ENCODE measurements at regions not wholly inside any gene's neighbourhood (a gene's known extent, or its start where the extent isn't known, plus 50 kb on each side); places are given as distances from the start of the nearest gene placed in this dataset.

DNA sequence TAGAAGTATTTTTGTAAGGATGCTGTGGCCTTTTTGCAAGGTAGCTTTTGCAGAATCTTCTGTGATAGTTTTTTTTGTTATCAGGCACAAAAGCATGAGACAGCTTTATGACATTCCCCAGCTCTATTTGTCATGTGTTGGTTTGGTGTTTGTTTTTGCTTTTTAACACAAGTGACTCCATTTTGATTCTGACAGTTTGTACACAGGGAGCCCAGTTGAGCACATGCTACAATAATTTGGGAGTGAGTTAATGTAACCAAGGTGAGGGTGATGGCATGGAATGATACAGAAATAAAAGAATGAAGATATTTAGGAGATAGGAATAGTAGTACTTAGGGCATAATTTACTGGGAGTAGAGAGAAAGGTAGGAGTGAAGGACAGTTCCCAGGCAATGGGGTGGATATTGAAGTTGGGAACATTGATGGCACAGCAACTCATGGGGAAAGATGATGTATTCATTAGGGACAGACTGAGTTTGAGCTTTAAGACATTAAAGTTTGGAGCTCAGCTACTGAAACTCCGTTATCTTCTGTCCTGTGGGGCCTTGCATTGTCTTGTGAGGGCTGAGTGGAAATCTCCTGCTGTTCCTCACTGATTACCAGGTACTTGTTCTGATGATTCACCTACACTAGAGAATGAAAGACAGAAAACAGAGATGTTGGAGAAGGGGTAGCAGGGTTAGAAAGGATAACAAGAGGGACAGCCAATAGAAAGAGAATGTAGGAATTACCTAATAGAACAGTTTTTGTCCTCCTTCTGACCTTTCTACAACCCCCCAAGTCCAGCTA is 88.3 kb upstream of the CCDC112 start (continued):
- TF ChIP-seq, protein P1, sequence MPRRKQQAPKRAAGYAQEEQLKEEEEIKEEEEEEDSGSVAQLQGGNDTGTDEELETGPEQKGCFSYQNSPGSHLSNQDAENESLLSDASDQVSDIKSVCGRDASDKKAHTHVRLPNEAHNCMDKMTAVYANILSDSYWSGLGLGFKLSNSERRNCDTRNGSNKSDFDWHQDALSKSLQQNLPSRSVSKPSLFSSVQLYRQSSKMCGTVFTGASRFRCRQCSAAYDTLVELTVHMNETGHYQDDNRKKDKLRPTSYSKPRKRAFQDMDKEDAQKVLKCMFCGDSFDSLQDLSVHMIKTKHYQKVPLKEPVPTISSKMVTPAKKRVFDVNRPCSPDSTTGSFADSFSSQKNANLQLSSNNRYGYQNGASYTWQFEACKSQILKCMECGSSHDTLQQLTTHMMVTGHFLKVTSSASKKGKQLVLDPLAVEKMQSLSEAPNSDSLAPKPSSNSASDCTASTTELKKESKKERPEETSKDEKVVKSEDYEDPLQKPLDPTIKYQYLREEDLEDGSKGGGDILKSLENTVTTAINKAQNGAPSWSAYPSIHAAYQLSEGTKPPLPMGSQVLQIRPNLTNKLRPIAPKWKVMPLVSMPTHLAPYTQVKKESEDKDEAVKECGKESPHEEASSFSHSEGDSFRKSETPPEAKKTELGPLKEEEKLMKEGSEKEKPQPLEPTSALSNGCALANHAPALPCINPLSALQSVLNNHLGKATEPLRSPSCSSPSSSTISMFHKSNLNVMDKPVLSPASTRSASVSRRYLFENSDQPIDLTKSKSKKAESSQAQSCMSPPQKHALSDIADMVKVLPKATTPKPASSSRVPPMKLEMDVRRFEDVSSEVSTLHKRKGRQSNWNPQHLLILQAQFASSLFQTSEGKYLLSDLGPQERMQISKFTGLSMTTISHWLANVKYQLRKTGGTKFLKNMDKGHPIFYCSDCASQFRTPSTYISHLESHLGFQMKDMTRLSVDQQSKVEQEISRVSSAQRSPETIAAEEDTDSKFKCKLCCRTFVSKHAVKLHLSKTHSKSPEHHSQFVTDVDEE (CRISPR knock-in tag; IDR thresholded peaks at IDR 0.05), result no peak
- TF ChIP-seq TCF4 (CRISPR knock-in tag; IDR thresholded peaks at IDR 0.05; ENCODE audit: borderline replicate concordance) (no peak), RARB (CRISPR knock-in tag; IDR thresholded peaks at IDR 0.05) (no peak)

DNA sequence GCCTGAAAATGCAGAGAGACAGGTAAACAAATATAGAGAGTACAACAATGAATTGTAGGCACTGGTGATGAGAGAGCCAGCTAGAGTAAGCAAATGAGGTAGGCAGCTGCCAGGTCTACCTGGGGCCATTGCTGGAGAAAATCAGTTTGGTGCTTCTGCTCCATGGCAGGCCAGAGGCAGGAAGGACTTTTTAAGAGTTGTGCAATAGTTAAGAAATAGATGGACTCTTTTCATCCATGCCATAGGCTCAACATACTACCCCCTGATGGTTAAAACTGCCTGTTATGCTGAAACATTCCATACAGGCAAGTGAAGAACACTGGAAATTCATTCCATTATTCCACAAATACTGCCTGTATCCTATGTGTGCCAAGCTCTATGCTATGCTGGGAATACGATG is 86.5 kb upstream of the CCDC112 start:
- TF ChIP-seq TOX (CRISPR knock-in tag; IDR thresholded peaks at IDR 0.05; ENCODE audit: borderline replicate concordance), result no peak
- no peak for TF ChIP-seq ZNF70 (CRISPR knock-in tag; IDR thresholded peaks at IDR 0.05)
- TF ChIP-seq SNAI2 (CRISPR knock-in tag; IDR thresholded peaks at IDR 0.05), result no peak
- TF ChIP-seq CSDC2 (CRISPR knock-in tag; IDR thresholded peaks at IDR 0.05), result no peak
- TF ChIP-seq OSR1 (CRISPR knock-in tag; IDR thresholded peaks at IDR 0.05), result no peak
- no peak for TF ChIP-seq ZC3H10 (CRISPR knock-in tag; IDR thresholded peaks at IDR 0.05)
- TF ChIP-seq BACH2 (CRISPR knock-in tag; IDR thresholded peaks at IDR 0.05; ENCODE audit: borderline replicate concordance), result no peak
- TF ChIP-seq, protein P1 (CRISPR knock-in tag; IDR thresholded peaks at IDR 0.05), result no peak
- no peak for TF ChIP-seq ZNF8 (CRISPR knock-in tag; IDR thresholded peaks at IDR 0.05)
- TF ChIP-seq ARNTL (CRISPR knock-in tag; IDR thresholded peaks at IDR 0.05; ENCODE audit: borderline replicate concordance, low read depth), result no peak
- ATAC-seq, result no peak

DNA sequence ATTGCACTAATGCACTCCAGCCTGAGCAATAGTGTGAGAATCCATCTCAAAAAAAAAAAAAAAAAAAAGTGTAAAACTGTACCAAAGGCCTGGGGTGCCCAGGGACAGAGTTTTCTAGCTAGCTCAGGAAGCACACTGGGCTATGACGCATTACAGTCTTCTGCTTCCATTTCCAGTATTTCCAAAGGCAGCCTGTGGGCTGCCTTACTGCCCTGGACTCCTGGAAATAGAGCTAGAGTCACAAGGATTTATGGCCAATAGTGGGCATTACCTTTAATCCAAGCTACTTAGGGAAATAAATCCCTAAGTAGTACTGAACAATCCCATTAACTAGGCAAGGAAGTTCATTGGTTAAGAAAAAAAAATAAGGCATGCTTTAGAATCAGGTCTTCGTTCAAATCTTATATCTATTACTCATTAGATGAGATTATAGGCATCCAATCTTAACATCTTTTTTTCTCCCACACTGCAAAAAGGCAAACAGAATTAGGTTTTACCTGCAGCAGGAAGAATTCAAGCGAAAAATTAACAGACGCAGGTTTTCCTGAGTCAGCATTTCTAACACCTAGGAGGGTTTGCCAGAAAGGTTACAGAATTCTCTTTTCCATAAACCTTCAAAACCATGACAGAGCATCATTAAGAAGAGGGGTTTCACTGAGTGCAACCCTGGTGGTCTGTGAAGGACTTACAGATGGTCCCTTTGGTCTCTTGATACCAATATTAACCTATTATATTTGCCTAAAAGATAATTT is 85.6 kb upstream of the CCDC112 start:
- ATAC-seq, result no peak
- TF ChIP-seq, protein P1 (CRISPR knock-in tag; IDR thresholded peaks at IDR 0.05), result no peak
- no peak for TF ChIP-seq SNAI2 (CRISPR knock-in tag; IDR thresholded peaks at IDR 0.05)
- TF ChIP-seq, protein P2, sequence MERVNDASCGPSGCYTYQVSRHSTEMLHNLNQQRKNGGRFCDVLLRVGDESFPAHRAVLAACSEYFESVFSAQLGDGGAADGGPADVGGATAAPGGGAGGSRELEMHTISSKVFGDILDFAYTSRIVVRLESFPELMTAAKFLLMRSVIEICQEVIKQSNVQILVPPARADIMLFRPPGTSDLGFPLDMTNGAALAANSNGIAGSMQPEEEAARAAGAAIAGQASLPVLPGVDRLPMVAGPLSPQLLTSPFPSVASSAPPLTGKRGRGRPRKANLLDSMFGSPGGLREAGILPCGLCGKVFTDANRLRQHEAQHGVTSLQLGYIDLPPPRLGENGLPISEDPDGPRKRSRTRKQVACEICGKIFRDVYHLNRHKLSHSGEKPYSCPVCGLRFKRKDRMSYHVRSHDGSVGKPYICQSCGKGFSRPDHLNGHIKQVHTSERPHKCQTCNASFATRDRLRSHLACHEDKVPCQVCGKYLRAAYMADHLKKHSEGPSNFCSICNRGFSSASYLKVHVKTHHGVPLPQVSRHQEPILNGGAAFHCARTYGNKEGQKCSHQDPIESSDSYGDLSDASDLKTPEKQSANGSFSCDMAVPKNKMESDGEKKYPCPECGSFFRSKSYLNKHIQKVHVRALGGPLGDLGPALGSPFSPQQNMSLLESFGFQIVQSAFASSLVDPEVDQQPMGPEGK (CRISPR knock-in tag; IDR thresholded peaks at IDR 0.05; ENCODE audit: borderline replicate concordance), result no peak
- no peak for TF ChIP-seq ISL1 (CRISPR knock-in tag; IDR thresholded peaks at IDR 0.05)
- TF ChIP-seq ZFP3 (CRISPR knock-in tag; IDR thresholded peaks at IDR 0.05), result no peak
- TF ChIP-seq, protein P3, sequence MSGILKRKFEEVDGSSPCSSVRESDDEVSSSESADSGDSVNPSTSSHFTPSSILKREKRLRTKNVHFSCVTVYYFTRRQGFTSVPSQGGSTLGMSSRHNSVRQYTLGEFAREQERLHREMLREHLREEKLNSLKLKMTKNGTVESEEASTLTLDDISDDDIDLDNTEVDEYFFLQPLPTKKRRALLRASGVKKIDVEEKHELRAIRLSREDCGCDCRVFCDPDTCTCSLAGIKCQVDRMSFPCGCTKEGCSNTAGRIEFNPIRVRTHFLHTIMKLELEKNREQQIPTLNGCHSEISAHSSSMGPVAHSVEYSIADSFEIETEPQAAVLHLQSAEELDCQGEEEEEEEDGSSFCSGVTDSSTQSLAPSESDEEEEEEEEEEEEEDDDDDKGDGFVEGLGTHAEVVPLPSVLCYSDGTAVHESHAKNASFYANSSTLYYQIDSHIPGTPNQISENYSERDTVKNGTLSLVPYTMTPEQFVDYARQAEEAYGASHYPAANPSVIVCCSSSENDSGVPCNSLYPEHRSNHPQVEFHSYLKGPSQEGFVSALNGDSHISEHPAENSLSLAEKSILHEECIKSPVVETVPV (CRISPR knock-in tag; IDR thresholded peaks at IDR 0.05), result no peak
- TF ChIP-seq ZNF8 (CRISPR knock-in tag; IDR thresholded peaks at IDR 0.05), result no peak
- TF ChIP-seq ZFP30 (CRISPR knock-in tag; IDR thresholded peaks at IDR 0.05), result no peak
